Heart left ventricle (tissue), 13 donors: ENCODE measurements at regions not wholly inside any gene's neighbourhood (a gene's known extent, or its start where the extent isn't known, plus 50 kb on each side); places are given as distances from the start of the nearest gene placed in this dataset.

Source experiments
- POLR2A ChIP-seq, 2 donors: fragments of 450-650 bp; IDR thresholded peaks; one replicate each; pipeline ENCODE4 v1.6.1; 2017; ENCODE audit warnings: antibody characterized with exemption in 2 of 2, mild to moderate bottlenecking in 2 of 2, moderate library complexity in 2 of 2
- TF ChIP-seq, protein P1 (sequence below), 12 donors: fragments of 200-600 bp; sonication (generic) in 4 of 12; IDR thresholded peaks; one replicate each; pipeline versions ENCODE4 v1.5.0 to v1.8.0; 2018 to 2022; ENCODE audit warnings: antibody characterized with exemption in 12 of 12, mild to moderate bottlenecking in 5 of 12
- donor health status: ischemic (EF 13 %, LVEDD 7.1; RV severe dilation, severe dysfunction).
- donor health status: DM: no; HTN: yes; CAD: no.
- donor health status: DM: no; HTN: no; CAD: no.
- donor health status: ischemic (EF 25% LVEDD 6.9; RV normal size, moderate dysfunction).
- donor health status: ischemic (EF 25% LVEDD 5.7; RV mildly dilated, moderate dysfunction).
- donor health status: ischemic (EF 35%, LVEDD 5.7; RV mildly dilated, moderate dysfunction).
- donor health status: nonischemic (EF 11% LVEDD 7.7; RV severe dilation, severe dysfunction).
- donor health status: DM: yes; HTN: yes; CAD: no.
- donor health status: PGD.
- donor health status: ischemic (EF 29% LVEDD 5.4; RV normal size, mild dysfunction).
- donor health status: nonischemic (EF 23%, LVEDD 6.1; RV moderate dilation, normal function).

DNA sequence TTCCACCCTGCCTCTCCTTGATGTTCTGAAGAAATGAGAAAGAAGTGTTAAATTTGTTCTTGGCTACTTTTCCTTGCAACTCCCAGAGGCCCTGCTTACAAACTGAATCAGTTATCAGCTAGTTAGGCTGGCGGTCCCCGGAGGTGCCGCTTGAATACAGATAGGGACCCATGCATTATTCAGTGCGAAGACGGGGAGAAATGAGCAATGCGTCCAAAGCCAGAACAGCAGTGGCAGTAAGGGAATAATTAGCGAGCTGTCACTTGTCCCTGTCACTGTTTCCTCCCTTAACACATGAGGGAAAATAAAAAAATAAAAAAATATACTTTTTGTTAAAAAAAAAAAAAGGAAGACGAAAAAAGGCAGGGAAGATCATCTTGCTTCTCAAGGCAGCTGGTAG, 528.1 kb downstream of the MN1 start:
- TF ChIP-seq, protein P1, sequence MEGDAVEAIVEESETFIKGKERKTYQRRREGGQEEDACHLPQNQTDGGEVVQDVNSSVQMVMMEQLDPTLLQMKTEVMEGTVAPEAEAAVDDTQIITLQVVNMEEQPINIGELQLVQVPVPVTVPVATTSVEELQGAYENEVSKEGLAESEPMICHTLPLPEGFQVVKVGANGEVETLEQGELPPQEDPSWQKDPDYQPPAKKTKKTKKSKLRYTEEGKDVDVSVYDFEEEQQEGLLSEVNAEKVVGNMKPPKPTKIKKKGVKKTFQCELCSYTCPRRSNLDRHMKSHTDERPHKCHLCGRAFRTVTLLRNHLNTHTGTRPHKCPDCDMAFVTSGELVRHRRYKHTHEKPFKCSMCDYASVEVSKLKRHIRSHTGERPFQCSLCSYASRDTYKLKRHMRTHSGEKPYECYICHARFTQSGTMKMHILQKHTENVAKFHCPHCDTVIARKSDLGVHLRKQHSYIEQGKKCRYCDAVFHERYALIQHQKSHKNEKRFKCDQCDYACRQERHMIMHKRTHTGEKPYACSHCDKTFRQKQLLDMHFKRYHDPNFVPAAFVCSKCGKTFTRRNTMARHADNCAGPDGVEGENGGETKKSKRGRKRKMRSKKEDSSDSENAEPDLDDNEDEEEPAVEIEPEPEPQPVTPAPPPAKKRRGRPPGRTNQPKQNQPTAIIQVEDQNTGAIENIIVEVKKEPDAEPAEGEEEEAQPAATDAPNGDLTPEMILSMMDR (IDR thresholded peaks at IDR 0.05) = no peak
- TF ChIP-seq POLR2A (IDR thresholded peaks at IDR 0.05) = no peak
